ENCODE measurements at regions not wholly inside any gene's neighbourhood (a gene's known extent, or its start where the extent isn't known, plus 50 kb on each side); places are given as distances from the start of the nearest gene placed in this dataset.

DNA sequence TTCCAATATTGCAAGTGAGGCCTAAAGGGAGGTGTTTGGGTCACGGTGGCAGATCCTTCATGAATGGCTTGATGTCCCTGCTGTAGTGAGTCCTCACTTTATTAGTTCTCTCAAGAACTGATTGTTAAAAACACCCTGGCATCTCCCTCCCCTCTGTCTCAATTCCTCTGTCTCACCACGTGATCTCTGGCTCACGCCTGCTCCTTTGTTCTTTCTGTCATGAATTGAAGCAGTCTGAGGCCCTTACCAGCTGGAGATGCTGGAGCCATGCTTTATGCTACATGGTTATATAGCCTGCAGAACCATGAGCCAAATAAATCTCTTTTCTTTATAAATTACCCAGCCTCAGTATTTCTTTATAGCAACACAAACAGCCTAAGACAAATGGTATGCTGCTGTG, 980.7 kb upstream of the GRIA3 start:
- TF ChIP-seq CTCF (IDR thresholded peaks at IDR 0.05; ENCODE audit: low read depth, low read length): no peak
- TF ChIP-seq EZH2phosphoT487 (IDR thresholded peaks at IDR 0.05; ENCODE audit: low read depth): no peak
